Heart left ventricle (tissue), 13 donors: ENCODE measurements at regions not wholly inside any gene's neighbourhood (a gene's known extent, or its start where the extent isn't known, plus 50 kb on each side); places are given as distances from the start of the nearest gene placed in this dataset.

ENCODE experiments used
- POLR2A ChIP-seq, 2 donors: fragments of 450-650 bp; IDR thresholded peaks; one replicate each; pipeline ENCODE4 v1.6.1; 2017; ENCODE audit warnings: antibody characterized with exemption in 2 of 2, mild to moderate bottlenecking in 2 of 2, moderate library complexity in 2 of 2
- TF ChIP-seq, protein P1 (sequence below), 12 donors: fragments of 200-600 bp; sonication (generic) in 4 of 12; IDR thresholded peaks; one replicate each; pipeline versions ENCODE4 v1.5.0 to v1.8.0; 2018 to 2022; ENCODE audit warnings: antibody characterized with exemption in 12 of 12, mild to moderate bottlenecking in 5 of 12
- donor health status: ischemic (EF 13 %, LVEDD 7.1; RV severe dilation, severe dysfunction).
- donor health status: DM: no; HTN: yes; CAD: no.
- donor health status: DM: no; HTN: no; CAD: no.
- donor health status: ischemic (EF 25% LVEDD 6.9; RV normal size, moderate dysfunction).
- donor health status: ischemic (EF 25% LVEDD 5.7; RV mildly dilated, moderate dysfunction).
- donor health status: ischemic (EF 35%, LVEDD 5.7; RV mildly dilated, moderate dysfunction).
- donor health status: nonischemic (EF 11% LVEDD 7.7; RV severe dilation, severe dysfunction).
- donor health status: DM: yes; HTN: yes; CAD: no.
- donor health status: PGD.
- donor health status: ischemic (EF 29% LVEDD 5.4; RV normal size, mild dysfunction).
- donor health status: nonischemic (EF 23%, LVEDD 6.1; RV moderate dilation, normal function).

GRCh38 chr4:36618102-36618501, 336.7 kb downstream of the DTHD1 start:
- TF ChIP-seq, protein P1, sequence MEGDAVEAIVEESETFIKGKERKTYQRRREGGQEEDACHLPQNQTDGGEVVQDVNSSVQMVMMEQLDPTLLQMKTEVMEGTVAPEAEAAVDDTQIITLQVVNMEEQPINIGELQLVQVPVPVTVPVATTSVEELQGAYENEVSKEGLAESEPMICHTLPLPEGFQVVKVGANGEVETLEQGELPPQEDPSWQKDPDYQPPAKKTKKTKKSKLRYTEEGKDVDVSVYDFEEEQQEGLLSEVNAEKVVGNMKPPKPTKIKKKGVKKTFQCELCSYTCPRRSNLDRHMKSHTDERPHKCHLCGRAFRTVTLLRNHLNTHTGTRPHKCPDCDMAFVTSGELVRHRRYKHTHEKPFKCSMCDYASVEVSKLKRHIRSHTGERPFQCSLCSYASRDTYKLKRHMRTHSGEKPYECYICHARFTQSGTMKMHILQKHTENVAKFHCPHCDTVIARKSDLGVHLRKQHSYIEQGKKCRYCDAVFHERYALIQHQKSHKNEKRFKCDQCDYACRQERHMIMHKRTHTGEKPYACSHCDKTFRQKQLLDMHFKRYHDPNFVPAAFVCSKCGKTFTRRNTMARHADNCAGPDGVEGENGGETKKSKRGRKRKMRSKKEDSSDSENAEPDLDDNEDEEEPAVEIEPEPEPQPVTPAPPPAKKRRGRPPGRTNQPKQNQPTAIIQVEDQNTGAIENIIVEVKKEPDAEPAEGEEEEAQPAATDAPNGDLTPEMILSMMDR (IDR thresholded peaks at IDR 0.05), result no peak
- no peak for TF ChIP-seq POLR2A (IDR thresholded peaks at IDR 0.05)
